ENCODE measurements at regions not wholly inside any gene's neighbourhood (a gene's known extent, or its start where the extent isn't known, plus 50 kb on each side); places are given as distances from the start of the nearest gene placed in this dataset.

GRCh38 chr12:98259693-98260092 lies 255.7 kb upstream of the TMPO start:
- TF ChIP-seq GATA2 (IDR thresholded peaks at IDR 0.05; ENCODE audit: low read depth, low read length) (no peak), GATA3 (IDR thresholded peaks at IDR 0.05; ENCODE audit: low read depth, low read length) (no peak)

All from SH-SY5Y (cell line).